ENCODE measurements at regions not wholly inside any gene's neighbourhood (a gene's known extent, or its start where the extent isn't known, plus 50 kb on each side); places are given as distances from the start of the nearest gene placed in this dataset.

DNA sequence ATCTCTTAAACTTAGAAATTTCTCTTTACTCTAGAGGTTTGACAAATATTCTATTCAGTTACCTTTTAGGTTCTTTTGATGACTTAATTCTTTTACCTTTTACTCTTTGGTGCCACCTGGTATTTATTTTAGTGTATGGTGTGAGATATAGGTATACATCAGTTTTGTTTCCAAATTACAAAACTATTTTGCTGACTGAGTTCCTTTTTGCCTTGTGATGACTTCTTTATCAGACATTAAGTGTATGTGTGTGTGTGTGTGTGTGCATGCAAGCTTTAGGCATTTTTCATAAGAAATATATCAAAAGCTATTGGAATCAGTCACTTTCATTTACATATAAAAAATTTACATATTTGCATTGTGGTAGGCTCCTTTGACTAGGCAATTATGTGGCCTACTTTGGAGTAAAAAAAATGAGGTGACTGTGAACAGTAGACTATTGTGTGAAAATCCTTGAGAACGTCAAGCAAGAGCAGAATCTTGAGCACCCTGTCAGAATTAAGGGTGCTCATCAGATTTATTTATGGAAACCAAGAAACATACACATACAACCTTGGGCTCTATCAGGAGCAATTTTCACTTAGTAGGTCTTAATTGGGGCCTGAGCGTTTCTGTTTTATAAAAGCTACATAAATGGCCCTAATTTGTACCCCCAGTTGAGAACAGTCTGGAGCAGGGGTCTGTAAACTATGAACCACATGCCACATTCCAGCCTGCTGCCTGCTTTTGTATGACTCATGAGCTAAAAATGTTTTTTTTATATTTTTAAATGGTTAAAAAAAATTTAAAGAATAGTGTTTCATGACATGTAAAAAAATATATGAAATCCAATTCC lies 415.9 kb downstream of the SLC4A3 start:
- TF ChIP-seq EZH2 (IDR thresholded peaks at IDR 0.05; ENCODE audit: insufficient read depth, poor library complexity, severe bottlenecking) (no peak), EZH2phosphoT487 (IDR thresholded peaks at IDR 0.05; ENCODE audit: insufficient read depth, low read depth) (no peak)
